OCI-LY1 (cell line): ENCODE measurements at regions not wholly inside any gene's neighbourhood (a gene's known extent, or its start where the extent isn't known, plus 50 kb on each side); places are given as distances from the start of the nearest gene placed in this dataset.

Experiments
- CTCF ChIP-seq: fragments of 200-600 bp; sonication (generic), shearing (Covaris generic); IDR thresholded peaks from 2 replicates; pipeline ENCODE4 v1.5.1; 2017; ENCODE audit warnings: mild to moderate bottlenecking, antibody characterized with exemption, low read length, moderate library complexity, mixed read lengths
- EZH2 ChIP-seq: fragments of 200-600 bp; sonication (generic), shearing (Covaris generic); IDR thresholded peaks from 2 replicates; pipeline ENCODE4 v1.8.0; 2017; ENCODE audit warnings: borderline replicate concordance, mixed run types, mild to moderate bottlenecking, antibody characterized with exemption, low read length, moderate library complexity, mixed read lengths

GRCh38 chr1:29635501-29636263 lies 399.4 kb downstream of the PTPRU start:
- TF ChIP-seq CTCF (no peak), EZH2 (no peak)
